ENCODE measurements at regions not wholly inside any gene's neighbourhood (a gene's known extent, or its start where the extent isn't known, plus 50 kb on each side); places are given as distances from the start of the nearest gene placed in this dataset.
"Not testable (repeated sequence)": the region's sequence is repeated elsewhere in the genome, so short reads cannot be mapped to it uniquely, and the experiment has no call there.

- no peak for DNase-seq
Observed at GRCh38 chr6:115540077-115540869, 520.4 kb downstream of the FRK start.

GRCh38 chr6:115539531-115539930, 521.2 kb downstream of the FRK start:
- DNase-seq = no peak

GRCh38 chr6:115524821-115525220, 535.9 kb downstream of the FRK start:
- no peak for DNase-seq

GRCh38 chr6:115521747-115522146, 538.9 kb downstream of the FRK start:
- DNase-seq = not testable (repeated sequence)

- DNase-seq = no peak
Observed at GRCh38 chr6:115514656-115515055, 546.0 kb downstream of the FRK start.

GRCh38 chr6:115512923-115513322, 547.8 kb downstream of the FRK start:
- DNase-seq = no peak

- no peak for DNase-seq
Observed at GRCh38 chr6:115511771-115512170, 548.9 kb downstream of the FRK start.

- not testable (repeated sequence) for DNase-seq
Observed at GRCh38 chr6:115502432-115502831, 558.3 kb downstream of the FRK start.

GRCh38 chr6:115495184-115495583, 565.5 kb downstream of the FRK start:
- DNase-seq = no peak

GRCh38 chr6:115487331-115487730, 573.4 kb downstream of the FRK start:
- DNase-seq = no peak

GRCh38 chr6:115485400-115485799, 575.3 kb downstream of the FRK start:
- DNase-seq = no peak

GRCh38 chr6:115480543-115480942, 580.1 kb downstream of the FRK start:
- not testable (repeated sequence) for DNase-seq

GRCh38 chr6:115474443-115475041, 586.1 kb downstream of the FRK start:
- DNase-seq = no peak

GRCh38 chr6:115468272-115469005, 592.3 kb downstream of the FRK start:
- no peak for DNase-seq

- DNase-seq = no peak
Observed at GRCh38 chr6:115467726-115468125, 593.0 kb downstream of the FRK start.

GRCh38 chr6:115460913-115461312, 599.8 kb downstream of the FRK start:
- no peak for DNase-seq

- no peak for DNase-seq
Observed at GRCh38 chr6:115456848-115457247, 603.8 kb downstream of the FRK start.

- DNase-seq = no peak
Observed at GRCh38 chr6:115443825-115444478, 616.7 kb downstream of the FRK start.

GRCh38 chr6:115442323-115442722, 618.4 kb downstream of the FRK start:
- no peak for DNase-seq

- DNase-seq = no peak
Observed at GRCh38 chr6:115441651-115442050, 619.0 kb downstream of the FRK start.

GRCh38 chr6:115415378-115415777, 645.3 kb downstream of the FRK start:
- no peak for DNase-seq

GRCh38 chr6:115414916-115415315, 645.8 kb downstream of the FRK start:
- DNase-seq = not testable (repeated sequence)

- DNase-seq = no peak
Observed at GRCh38 chr6:115411756-115412155, 648.9 kb downstream of the FRK start.
